Dendritic cell treated with granulocyte-macrophage colony-stimulating factor and Interleukin-4, amounts not matched to agents 40 ng/mL and 50 ng/mL, for 4 days (primary cell): ENCODE measurements at regions not wholly inside any gene's neighbourhood (a gene's known extent, or its start where the extent isn't known, plus 50 kb on each side); places are given as distances from the start of the nearest gene placed in this dataset.
"Not testable (repeated sequence)": the region's sequence is repeated elsewhere in the genome, so short reads cannot be mapped to it uniquely, and the experiment has no call there.

Experiments
- H3K27ac Mint-ChIP-seq: one replicate; pipeline ENCODE4 v1.8.0; 2022; ENCODE audit warnings: mild to moderate bottlenecking, mixed read lengths
- H3K27me3 Mint-ChIP-seq: one replicate; pipeline ENCODE4 v1.8.0; 2022; ENCODE audit warnings: mild to moderate bottlenecking, mixed read lengths
- H3K36me3 Mint-ChIP-seq: one replicate; pipeline ENCODE4 v1.8.0; 2022; ENCODE audit warnings: low read depth, mixed read lengths
- H3K4me1 Mint-ChIP-seq: one replicate; pipeline ENCODE4 v1.8.0; 2022; ENCODE audit warnings: low read depth, mixed read lengths
- H3K4me3 Mint-ChIP-seq: one replicate; pipeline ENCODE4 v1.8.0; 2022; ENCODE audit warnings: mild to moderate bottlenecking, moderate library complexity, mixed read lengths
- H3K9me3 Mint-ChIP-seq: one replicate; pipeline ENCODE4 v1.8.0; 2022; ENCODE audit warnings: mixed read lengths
- intact Hi-C: fragments of 100-400 bp; cut with micrococcal nuclease; formaldehyde crosslinking; loops from one replicate; pipeline ENCODE4 v1.15.0; 2022

DNA sequence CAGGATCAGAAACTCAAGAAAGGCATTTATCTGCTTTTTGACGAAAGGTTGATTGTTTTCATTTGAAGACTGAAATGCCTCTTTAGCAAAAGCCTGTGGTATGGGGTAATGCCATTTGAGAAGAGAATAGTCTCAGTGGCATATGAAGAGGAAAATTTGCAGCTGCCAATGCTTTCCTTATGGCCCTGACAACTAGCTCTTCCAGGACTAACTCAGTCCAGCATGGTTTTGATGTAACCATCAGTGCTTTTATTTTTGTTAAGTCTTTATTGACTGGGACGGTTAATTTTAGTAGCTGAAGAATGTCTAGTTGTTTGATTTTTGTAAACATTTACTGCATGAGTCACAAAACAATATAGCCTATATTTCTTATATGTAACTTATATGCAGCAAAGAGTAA, 158.4 kb downstream of the LNPK start:
- intact Hi-C loops, result no loop called here
- H3K4me1 Mint-ChIP-seq, result no peaks in the 10 kb centered on the region
- no peak overlapping the region for H3K27ac Mint-ChIP-seq
- H3K36me3 Mint-ChIP-seq, result no peaks in the 10 kb centered on the region
- H3K27me3 Mint-ChIP-seq, result peaks cover 4% of the 10 kb centered on the region
- no peak overlapping the region for H3K4me3 Mint-ChIP-seq
- no peaks in the 10 kb centered on the region for H3K9me3 Mint-ChIP-seq

GRCh38 chr2:175842996-175843395, 159.1 kb downstream of the LNPK start:
- Mint-ChIP-seq H3K27ac (no peak overlapping the region), H3K4me3 (no peak overlapping the region), H3K36me3 (no peaks in the 10 kb centered on the region), H3K27me3 (peaks cover 5% of the 10 kb centered on the region), H3K9me3 (no peaks in the 10 kb centered on the region), H3K4me1 (no peaks in the 10 kb centered on the region)
- intact Hi-C loops, result no loop called here

- H3K9me3 Mint-ChIP-seq, H3K27me3 Mint-ChIP-seq, H3K4me1 Mint-ChIP-seq, intact Hi-C loops, H3K4me3 Mint-ChIP-seq, H3K36me3 Mint-ChIP-seq, H3K27ac Mint-ChIP-seq: not testable (repeated sequence)
Observed at GRCh38 chr2:175840765-175841164, 161.3 kb downstream of the LNPK start.

- Mint-ChIP-seq H3K9me3 (no peaks in the 10 kb centered on the region), H3K36me3 (no peaks in the 10 kb centered on the region), H3K27ac (no peak overlapping the region), H3K27me3 (peaks cover 8% of the 10 kb centered on the region), H3K4me1 (no peaks in the 10 kb centered on the region), H3K4me3 (no peak overlapping the region)
- intact Hi-C loops, result no loop called here
Observed at GRCh38 chr2:175840256-175840655, 161.8 kb downstream of the LNPK start.

- Mint-ChIP-seq H3K36me3 (no peaks in the 10 kb centered on the region), H3K4me1 (no peaks in the 10 kb centered on the region), H3K9me3 (no peaks in the 10 kb centered on the region), H3K4me3 (no peak overlapping the region), H3K27ac (no peak overlapping the region), H3K27me3 (peaks cover 8% of the 10 kb centered on the region)
- intact Hi-C loops, result no loop called here
Observed at GRCh38 chr2:175838979-175839378, 163.1 kb downstream of the LNPK start.

- intact Hi-C loops, result no loop called here
- Mint-ChIP-seq H3K4me1 (no peaks in the 10 kb centered on the region), H3K9me3 (no peaks in the 10 kb centered on the region), H3K36me3 (no peaks in the 10 kb centered on the region), H3K27ac (no peak overlapping the region), H3K4me3 (no peak overlapping the region), H3K27me3 (peaks cover 11% of the 10 kb centered on the region)
Observed at GRCh38 chr2:175837046-175837445, 165.0 kb downstream of the LNPK start.

GRCh38 chr2:175836361-175836760, 165.7 kb downstream of the LNPK start:
- H3K27me3 Mint-ChIP-seq, result peaks cover 10% of the 10 kb centered on the region
- intact Hi-C loops, result no loop called here
- H3K4me1 Mint-ChIP-seq, result no peaks in the 10 kb centered on the region
- no peaks in the 10 kb centered on the region for H3K36me3 Mint-ChIP-seq
- no peaks in the 10 kb centered on the region for H3K9me3 Mint-ChIP-seq
- H3K27ac Mint-ChIP-seq, result no peak overlapping the region
- no peak overlapping the region for H3K4me3 Mint-ChIP-seq

GRCh38 chr2:175834477-175834876, 167.6 kb downstream of the LNPK start:
- intact Hi-C loops, result no loop called here
- H3K36me3 Mint-ChIP-seq, result no peaks in the 10 kb centered on the region
- no peak overlapping the region for H3K27ac Mint-ChIP-seq
- H3K4me3 Mint-ChIP-seq, result no peak overlapping the region
- no peaks in the 10 kb centered on the region for H3K4me1 Mint-ChIP-seq
- no peaks in the 10 kb centered on the region for H3K9me3 Mint-ChIP-seq
- peaks cover 7% of the 10 kb centered on the region for H3K27me3 Mint-ChIP-seq

DNA sequence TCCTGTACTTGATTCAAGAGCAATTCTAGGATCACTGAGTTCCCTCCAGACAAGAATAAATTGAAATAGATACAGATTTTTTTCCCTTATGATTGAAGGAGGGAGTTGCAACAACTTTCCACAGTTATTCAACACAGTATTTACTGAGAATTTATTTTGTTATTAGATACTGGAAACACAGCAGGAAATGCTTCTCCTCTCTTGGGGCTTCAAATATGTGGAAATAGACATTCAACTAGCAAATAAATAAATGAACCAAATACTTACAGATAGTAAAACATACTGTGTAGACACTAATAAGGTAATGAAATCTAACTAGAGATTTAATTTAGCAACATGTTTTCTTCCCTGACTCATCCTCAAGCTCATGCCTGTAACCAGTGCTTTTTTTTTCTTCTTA, 169.2 kb downstream of the LNPK start:
- no peak overlapping the region for H3K27ac Mint-ChIP-seq
- H3K4me1 Mint-ChIP-seq, result no peaks in the 10 kb centered on the region
- intact Hi-C loops, result no loop called here
- H3K27me3 Mint-ChIP-seq, result peaks cover 5% of the 10 kb centered on the region
- no peak overlapping the region for H3K4me3 Mint-ChIP-seq
- no peaks in the 10 kb centered on the region for H3K9me3 Mint-ChIP-seq
- H3K36me3 Mint-ChIP-seq, result no peaks in the 10 kb centered on the region

DNA sequence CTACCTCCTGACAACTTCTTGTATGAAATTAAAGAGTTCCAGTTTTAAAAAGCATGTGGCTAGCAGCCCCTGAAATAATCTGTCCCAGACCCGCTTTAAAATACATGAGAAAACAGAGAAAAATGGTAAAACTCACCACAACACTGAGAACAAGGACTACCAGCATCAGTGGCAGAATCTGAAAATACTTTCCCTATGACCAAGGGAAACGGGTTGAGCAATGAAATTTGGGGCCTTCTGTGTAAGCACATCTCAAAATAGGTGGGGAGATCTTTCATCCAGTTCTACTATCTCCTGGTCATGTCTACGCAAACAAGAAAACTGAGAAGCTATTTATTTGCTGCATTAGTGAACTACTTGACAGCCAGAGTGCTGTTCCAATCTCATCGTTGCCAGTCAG, 172.3 kb downstream of the LNPK start:
- H3K9me3 Mint-ChIP-seq, result no peaks in the 10 kb centered on the region
- no peak overlapping the region for H3K27ac Mint-ChIP-seq
- no peaks in the 10 kb centered on the region for H3K4me1 Mint-ChIP-seq

DNA sequence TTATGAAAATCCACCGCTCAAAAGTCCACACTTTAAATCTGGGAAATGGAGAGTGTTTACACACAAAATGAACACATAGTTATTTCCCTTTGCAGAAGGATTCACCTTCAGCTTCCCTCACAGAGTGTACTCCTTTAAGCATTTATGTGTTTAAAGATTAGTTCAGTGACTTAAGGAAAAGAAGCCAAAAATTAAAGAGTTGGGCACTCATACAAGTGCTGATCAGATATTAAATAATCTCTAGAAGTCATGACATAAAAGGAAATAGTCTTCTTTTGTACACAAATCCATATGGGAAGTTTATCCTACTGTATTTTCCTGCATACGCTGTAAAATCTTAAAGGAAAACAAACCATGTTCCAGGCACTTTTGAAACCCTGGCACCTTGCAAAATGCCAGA, 174.2 kb downstream of the LNPK start:
- Mint-ChIP-seq H3K27me3 (no peaks in the 10 kb centered on the region), H3K4me1 (no peaks in the 10 kb centered on the region), H3K27ac (no peak overlapping the region), H3K4me3 (no peak overlapping the region), H3K36me3 (no peaks in the 10 kb centered on the region), H3K9me3 (no peaks in the 10 kb centered on the region)
- intact Hi-C loops, result no loop called here

More for the DNA sequence above, 172.3 kb downstream of the LNPK start:
- Mint-ChIP-seq H3K4me3 (no peak overlapping the region), H3K27me3 (peaks cover 3% of the 10 kb centered on the region), H3K36me3 (no peaks in the 10 kb centered on the region)
- intact Hi-C loops, result no loop called here

GRCh38 chr2:175824243-175824642, 177.8 kb downstream of the LNPK start:
- H3K9me3 Mint-ChIP-seq, result no peaks in the 10 kb centered on the region
- H3K4me3 Mint-ChIP-seq, result no peak overlapping the region
- intact Hi-C loops, result no loop called here
- H3K36me3 Mint-ChIP-seq, result no peaks in the 10 kb centered on the region
- no peaks in the 10 kb centered on the region for H3K27me3 Mint-ChIP-seq
- no peak overlapping the region for H3K27ac Mint-ChIP-seq
- H3K4me1 Mint-ChIP-seq, result no peaks in the 10 kb centered on the region

DNA sequence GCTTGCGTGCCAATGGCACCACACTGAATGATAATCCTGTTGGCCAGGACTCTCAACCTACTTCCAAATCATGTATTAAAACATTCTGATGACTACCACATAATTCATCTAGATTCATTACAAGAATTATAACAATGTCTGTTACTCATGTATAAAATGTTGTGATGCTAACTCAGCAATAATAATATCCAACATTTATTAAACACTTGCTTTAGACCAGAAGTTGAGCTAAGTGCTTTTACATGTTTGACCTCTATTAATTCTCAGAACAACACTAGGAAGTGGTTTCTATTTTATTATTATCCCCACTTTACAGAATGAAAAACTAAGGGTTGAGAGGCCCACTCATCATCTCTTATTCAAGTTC, 178.4 kb downstream of the LNPK start:
- H3K4me3 Mint-ChIP-seq, result no peak overlapping the region
- no peaks in the 10 kb centered on the region for H3K4me1 Mint-ChIP-seq
- no peaks in the 10 kb centered on the region for H3K27me3 Mint-ChIP-seq
- no peaks in the 10 kb centered on the region for H3K36me3 Mint-ChIP-seq
- no peaks in the 10 kb centered on the region for H3K9me3 Mint-ChIP-seq
- intact Hi-C loops, result no loop called here
- H3K27ac Mint-ChIP-seq, result no peak overlapping the region

GRCh38 chr2:175823002-175823706, 178.9 kb downstream of the LNPK start:
- intact Hi-C loops, result no loop called here
- Mint-ChIP-seq H3K27me3 (no peaks in the 10 kb centered on the region), H3K4me3 (no peak overlapping the region), H3K4me1 (no peaks in the 10 kb centered on the region), H3K9me3 (no peaks in the 10 kb centered on the region), H3K36me3 (no peaks in the 10 kb centered on the region), H3K27ac (no peak overlapping the region)

DNA sequence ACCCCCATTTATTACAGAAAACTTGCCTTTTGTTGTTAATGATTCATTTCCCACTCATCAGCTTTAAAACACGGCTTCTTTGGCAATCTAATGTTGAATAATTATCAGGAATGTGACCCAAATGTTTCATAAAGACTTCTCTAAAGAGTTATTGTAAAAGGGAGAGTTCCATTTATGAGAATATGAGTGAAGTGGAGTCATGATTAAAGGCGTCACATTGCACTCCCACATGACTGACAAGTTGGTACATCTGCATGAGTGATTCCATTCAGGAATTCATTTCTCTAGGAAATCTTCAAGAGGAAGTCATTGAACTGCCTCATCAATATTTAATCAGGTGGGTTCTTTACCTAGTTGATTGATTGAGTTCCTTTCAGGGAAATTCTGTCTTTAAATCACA, 184.8 kb downstream of the LNPK start:
- H3K9me3 Mint-ChIP-seq, result no peaks in the 10 kb centered on the region
- H3K4me3 Mint-ChIP-seq, result no peak overlapping the region
- H3K36me3 Mint-ChIP-seq, result no peaks in the 10 kb centered on the region
- no peaks in the 10 kb centered on the region for H3K4me1 Mint-ChIP-seq
- intact Hi-C loops, result no loop called here
- H3K27me3 Mint-ChIP-seq, result no peaks in the 10 kb centered on the region
- no peak overlapping the region for H3K27ac Mint-ChIP-seq
